ENCODE measurements at regions not wholly inside any gene's neighbourhood (a gene's known extent, or its start where the extent isn't known, plus 50 kb on each side); places are given as distances from the start of the nearest gene placed in this dataset.

DNA sequence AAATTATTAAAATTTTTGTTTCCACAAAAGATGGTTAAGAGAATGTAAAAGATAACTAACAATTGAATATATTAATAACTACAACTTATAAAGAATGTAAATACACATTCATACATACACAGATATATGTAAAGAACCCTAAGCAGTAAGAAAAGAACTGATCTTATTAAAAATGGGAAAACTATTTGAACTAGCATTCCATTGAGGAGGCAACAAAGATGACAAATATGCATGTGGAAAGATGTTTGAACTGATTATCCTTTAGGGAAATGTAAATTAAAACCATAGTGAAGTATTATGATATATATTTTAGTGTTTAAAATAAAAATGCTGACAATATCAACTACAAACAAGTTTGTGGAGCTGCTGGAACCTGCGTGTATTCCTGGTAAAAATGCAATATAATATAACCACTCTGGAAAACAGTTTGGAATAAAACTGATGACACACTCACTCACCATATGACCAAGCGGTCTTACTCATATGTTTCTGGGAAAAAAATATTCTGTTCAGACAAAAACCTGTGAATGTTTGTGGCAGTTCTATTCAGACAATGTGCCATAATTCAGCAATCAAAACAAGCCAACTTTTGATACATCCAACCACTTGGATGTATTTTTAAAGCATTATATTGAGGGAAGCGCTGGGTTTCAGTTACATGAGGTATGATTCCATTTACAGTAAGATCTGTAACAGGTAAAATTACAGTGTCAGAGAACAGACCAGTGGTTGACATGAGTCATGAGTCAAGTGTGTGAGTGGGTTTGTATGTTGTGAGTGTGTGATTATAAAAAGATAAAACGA, 694.4 kb upstream of the SLITRK5 start:
- no peak for DNase-seq

- no peak for DNase-seq
Observed at GRCh38 chr13:86986448-86986847, 684.7 kb upstream of the SLITRK5 start.

DNA sequence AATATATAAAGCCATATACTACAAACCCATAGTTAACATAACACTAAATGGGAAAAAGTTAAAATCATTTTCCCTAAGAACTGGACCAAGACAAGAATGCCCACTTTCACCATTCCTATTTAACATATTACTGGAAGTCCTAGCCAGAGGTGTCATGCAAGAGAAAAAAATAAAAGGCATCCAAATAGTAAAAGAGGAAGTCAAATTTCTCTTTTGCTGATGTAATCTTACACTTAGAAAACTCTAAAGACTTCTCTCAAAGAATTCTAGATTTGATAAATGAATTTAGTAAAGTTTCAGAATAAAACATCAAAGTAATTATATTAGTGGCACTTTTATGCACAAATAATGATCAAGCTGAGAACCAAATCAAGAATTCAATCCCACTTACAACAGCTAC, 678.9 kb upstream of the SLITRK5 start:
- DNase-seq = no peak

DNA sequence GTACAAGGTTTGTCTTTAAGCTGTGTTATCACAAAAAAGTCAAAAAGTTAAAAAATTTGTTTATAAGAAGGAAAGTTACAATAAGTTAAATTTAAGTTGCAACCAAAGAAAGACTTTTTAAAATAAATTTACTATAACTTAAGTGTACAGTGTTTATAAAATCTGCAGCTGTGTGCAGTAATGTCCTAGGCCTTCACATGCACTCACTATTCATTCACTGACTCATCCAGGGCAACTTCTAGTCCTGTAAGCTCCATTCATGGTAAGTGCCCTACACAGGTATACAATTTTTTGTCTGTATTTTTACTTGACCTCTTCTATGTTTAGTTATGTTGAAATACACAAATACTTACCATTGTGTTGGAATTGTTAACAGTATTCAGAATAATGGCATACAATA, 667.9 kb upstream of the SLITRK5 start:
- DNase-seq = no peak

GRCh38 chr13:87005511-87005910, 665.7 kb upstream of the SLITRK5 start:
- no peak for DNase-seq

DNA sequence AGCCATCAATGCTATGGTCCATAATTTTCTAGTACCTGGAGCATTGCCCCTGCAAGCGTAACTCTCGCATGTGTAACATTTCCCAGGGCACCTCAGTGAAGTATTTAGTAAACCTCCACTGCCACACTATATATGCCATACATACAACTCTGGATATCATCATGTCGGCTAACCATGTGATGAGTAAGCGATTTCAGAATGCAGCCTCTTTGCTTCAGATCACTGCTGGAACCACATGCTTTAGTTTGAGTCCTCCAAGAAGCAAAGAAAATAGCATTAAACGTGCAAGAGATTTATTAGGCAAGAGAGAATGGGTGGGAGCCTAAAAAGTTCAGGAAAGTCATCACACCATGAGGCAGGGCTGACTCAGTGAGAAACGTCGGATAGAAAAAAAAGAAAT, 635.6 kb upstream of the SLITRK5 start:
- DNase-seq = no peak

- no peak for DNase-seq
Observed at GRCh38 chr13:87042946-87043345, 628.2 kb upstream of the SLITRK5 start.

- no peak for DNase-seq
Observed at GRCh38 chr13:87052731-87053130, 618.4 kb upstream of the SLITRK5 start.

GRCh38 chr13:87057807-87058520, 613.2 kb upstream of the SLITRK5 start:
- DNase-seq = no peak

GRCh38 chr13:87058786-87059329, 612.3 kb upstream of the SLITRK5 start:
- no peak for DNase-seq

DNA sequence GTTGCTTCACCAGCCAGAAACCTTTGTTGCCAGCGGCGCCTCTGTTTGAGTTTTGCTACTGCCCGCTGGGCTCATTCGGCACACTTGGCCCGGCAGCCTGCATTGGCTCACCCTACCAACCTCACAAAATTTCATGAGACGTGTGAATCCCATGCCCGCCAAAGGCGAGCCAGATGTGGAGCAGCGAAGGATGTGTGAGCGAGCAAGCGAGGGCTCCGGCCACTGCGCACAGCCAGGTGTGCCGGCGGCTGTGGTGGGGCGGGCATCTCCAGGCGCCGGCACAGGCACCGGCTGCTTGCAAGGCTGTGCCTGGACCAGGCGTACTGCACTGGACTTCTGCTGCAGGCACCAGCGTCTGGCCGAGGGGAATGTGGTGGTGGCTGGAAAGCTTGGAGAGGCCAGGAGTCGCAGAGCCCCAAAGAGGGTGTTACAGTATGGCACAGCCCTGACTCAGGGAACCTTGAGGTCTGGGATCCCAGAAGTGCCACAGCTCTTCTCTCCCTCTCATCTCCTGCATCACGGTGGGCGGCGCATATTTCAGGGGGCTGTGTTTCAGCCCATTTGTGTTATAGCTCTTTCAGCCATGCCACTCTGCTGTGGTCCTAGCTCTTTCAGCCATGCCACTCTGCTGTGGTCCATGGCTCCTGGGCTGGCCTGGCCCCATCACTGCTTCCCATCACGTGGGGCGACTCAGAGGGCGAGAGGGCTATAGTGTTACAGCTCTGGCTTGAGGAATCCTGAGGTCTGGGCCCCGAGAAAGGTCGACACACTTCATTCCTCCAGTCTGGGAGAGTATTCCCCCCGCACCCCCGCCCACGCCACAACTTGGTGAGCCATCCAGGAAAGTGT, 592.0 kb upstream of the SLITRK5 start:
- no peak for DNase-seq

DNA sequence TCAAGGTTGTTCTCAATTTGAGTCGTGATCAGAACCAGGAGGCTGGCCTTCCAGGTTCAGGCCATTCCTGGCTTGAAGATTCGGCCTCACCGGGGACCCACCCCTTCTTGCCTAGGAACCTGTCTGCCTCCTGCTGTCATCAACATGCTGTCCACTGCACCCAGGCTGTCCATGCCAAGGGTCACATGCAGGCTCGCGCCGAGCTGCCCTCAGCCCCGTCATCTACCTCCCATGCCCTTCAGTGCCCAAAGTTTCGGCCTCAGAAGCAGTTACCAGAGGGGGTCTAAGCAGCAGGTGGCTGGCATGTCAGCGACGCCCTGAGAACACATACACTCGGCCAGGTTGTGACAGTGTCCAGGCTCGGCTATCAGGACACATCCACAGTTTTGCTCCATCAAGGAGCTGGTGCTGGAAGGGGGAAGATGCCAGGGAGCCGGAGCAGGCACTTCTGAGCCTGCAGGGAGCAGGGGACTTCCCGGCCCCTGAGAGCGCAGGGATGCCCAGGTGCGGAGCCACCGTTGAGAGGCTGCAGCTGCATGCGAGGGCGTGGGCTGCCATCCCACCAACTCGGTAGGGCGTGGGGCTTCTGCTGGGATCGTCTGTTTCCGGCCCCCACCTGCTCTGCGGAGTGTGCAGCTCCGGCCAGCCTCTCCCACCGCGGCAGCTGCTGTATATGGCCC, 590.9 kb upstream of the SLITRK5 start:
- no peak for DNase-seq

- no peak for DNase-seq
Observed at GRCh38 chr13:87084192-87084591, 587.0 kb upstream of the SLITRK5 start.

GRCh38 chr13:87087741-87088140, 583.4 kb upstream of the SLITRK5 start:
- no peak for DNase-seq

DNA sequence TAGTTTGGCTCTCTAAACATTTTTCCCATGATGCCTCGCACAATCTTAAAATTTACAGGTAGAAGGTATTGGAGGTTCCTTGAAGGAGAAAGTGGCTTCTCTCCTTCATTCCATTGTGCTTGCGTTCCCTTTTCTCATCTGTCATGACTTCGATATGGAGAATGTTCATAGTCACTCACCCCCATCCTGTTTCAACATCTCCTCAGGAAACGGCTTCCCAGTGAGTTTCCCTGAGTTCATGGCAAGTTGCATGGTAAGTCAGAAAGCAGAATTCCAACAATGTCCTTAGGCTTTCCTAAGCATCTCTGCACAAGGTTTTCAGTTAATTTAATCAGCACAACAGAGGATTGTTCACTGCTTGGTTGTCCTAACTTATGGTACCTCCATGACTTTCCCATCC, 581.8 kb upstream of the SLITRK5 start:
- DNase-seq = no peak

DNA sequence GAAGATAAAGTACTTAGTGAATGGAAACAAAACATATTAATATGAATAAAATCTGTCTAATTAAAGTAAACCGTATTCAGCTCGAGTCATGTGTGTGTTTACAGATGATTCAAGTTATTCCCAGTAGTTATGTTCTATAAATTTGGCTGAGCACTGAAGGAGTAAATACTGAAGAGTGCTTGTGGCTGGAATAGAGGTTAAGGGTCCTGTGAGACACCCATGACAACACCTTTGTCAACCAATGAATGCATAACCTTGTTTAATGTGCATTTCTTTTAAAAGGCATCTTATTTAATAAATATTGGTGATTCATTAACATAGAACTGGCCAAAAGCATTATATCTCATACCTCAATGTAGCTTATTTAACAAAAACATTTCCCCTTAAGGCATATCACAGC, 577.8 kb upstream of the SLITRK5 start:
- DNase-seq = no peak

DNA sequence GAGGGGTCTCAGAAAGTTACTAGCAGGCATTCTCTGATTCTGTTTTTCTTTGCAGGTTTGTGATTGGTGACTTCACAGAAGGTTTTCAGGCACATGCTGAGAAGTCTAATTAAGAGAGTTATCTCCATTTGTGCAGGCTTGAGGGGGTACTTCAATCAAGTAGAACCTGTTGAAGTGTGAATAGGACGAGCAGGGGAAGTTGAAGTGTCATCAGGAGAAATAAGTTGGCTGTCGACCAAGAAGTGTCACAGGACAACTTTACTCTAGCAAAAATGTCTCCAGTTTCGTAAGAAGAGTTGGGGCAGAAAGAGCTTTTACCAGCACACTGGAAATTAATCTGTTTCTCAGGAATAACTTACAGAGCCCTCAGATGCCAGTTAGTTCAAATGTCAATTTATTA, 576.5 kb upstream of the SLITRK5 start:
- no peak for DNase-seq

DNA sequence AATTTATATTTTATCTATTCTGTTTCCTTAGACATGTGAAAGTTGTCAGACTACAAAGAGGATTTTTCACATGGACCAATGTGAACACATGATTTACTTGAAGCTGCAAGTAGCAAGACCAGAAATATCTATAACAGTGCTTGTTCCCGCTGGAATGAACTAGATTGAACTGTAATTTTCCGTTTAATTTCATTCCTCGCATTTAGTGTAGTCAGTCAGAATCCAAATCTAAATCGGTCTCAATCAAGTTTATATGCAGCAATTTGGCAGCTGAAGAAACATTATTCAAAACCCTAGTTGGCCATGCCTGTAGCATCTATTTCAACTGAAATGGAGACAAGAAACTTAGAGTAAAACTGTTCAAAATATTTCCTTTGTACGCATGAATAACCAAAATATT, 570.7 kb upstream of the SLITRK5 start:
- no peak for DNase-seq

DNA sequence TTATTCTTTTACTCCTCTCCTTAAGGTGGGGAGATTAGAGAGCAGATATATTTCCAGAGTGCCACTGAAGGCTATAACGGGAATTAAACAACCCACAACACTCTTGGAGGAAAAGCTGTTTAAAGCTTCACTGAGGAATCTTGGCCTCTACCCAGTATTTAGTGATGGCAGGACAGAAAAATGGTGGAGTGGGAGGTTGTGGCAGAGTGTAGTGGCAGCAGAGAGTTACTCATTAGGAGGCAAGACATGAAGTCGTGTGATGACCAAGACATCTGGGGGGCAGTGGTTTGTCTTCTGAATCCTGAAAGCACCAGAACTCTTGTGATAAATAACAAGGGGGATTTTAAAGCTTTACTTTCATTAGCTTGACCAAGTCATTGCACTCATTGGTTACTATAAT, 563.5 kb upstream of the SLITRK5 start:
- DNase-seq = no peak

GRCh38 chr13:87120476-87120875, 550.7 kb upstream of the SLITRK5 start:
- DNase-seq = no peak

GRCh38 chr13:87122551-87122950, 548.6 kb upstream of the SLITRK5 start:
- DNase-seq = no peak

DNA sequence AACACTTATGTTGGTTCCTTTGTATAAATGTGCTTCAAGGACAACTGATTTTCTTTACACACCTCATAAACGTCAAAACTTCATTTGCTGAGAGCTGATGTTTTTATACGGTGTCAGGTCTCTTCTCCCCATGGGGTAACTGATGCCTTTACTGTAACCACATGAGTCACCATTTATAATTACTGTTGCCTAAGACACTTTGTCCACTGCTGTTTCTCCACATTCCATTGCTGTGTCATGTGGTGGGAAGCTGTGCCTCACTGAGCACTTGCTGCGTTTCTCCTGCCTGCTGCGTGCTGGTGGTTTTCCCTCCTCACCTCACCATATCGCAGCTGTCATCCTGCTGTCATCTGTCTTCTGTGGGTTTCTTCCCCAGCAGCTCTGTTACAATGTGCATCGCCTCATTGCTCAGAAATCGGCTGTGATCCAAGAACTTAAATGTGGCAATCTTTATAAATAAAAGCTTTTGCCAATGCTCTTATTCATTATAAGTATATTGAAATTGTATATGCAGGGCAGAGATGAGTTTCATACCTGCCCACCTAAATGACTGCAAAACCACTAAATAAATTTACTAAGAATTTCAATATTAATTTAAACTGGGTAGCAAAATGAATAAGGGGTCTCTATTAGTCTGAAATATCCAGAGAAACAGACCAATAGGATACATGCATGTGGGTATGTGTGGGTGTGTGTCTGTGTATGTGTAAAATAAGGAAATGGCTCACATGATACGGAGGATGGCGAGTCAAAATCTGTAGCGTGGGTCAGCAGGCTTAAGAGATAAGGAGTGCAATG, 547.0 kb upstream of the SLITRK5 start:
- DNase-seq = peak; percentile 96
